Liver (tissue), 3 donors: ENCODE measurements at regions not wholly inside any gene's neighbourhood (a gene's known extent, or its start where the extent isn't known, plus 50 kb on each side); places are given as distances from the start of the nearest gene placed in this dataset.

Experiments
- EGR1 ChIP-seq, 2 donors: IDR thresholded peaks; 2 replicates each; pipeline ENCODE4 v1.6.1; 2016 to 2018; ENCODE audit warnings: antibody characterized with exemption in 2 of 2, low read depth in 2 of 2
- JUND ChIP-seq, 2 donors: IDR thresholded peaks; 2 replicates each; pipeline ENCODE4 v1.6.1; 2016; ENCODE audit warnings: antibody characterized with exemption in 2 of 2
- NR2F2 ChIP-seq: IDR thresholded peaks from 2 replicates; pipeline ENCODE4 v1.6.1; 2016; ENCODE audit warnings: antibody characterized with exemption
- RAD21 ChIP-seq, 2 donors: IDR thresholded peaks; 2 replicates each; pipeline ENCODE4 v1.6.1; 2016; ENCODE audit warnings: antibody characterized with exemption in 2 of 2, mild to moderate bottlenecking in 2 of 2
- RXRA ChIP-seq, 2 donors: IDR thresholded peaks; 2 replicates each; pipeline ENCODE4 v1.6.1; 2017 to 2018; ENCODE audit warnings: antibody characterized with exemption in 2 of 2, mild to moderate bottlenecking in 1 of 2
- SP1 ChIP-seq: IDR thresholded peaks from 2 replicates; pipeline ENCODE4 v1.6.1; 2018; ENCODE audit warnings: antibody characterized with exemption, mild to moderate bottlenecking
- TAF1 ChIP-seq: conservative IDR thresholded peaks from 2 replicates; pipeline ENCODE4 v1.6.1; 2016; ENCODE audit warnings: antibody characterized with exemption, mild to moderate bottlenecking
- YY1 ChIP-seq: IDR thresholded peaks from 2 replicates; pipeline ENCODE4 v1.6.1; 2016; ENCODE audit warnings: antibody characterized with exemption, mild to moderate bottlenecking
- TF ChIP-seq, protein P1 (sequence below): fragments of 150-350 bp; IDR thresholded peaks from 2 replicates; pipeline ENCODE4 v1.5.1; 2017; ENCODE audit warnings: improper control_type of control experiment, low read depth, low read length; ENCODE audit not compliant: missing input control
- TF ChIP-seq, protein P2 (sequence below): IDR thresholded peaks from 2 replicates; pipeline ENCODE4 v1.6.1; 2016; ENCODE audit warnings: antibody characterized with exemption
- TF ChIP-seq, protein P3 (sequence below): IDR thresholded peaks from 2 replicates; pipeline ENCODE4 v1.6.1; 2016; ENCODE audit warnings: antibody characterized with exemption
- TF ChIP-seq, protein P4 (sequence below): IDR thresholded peaks from 2 replicates; pipeline ENCODE4 v1.6.1; 2016; ENCODE audit warnings: antibody characterized with exemption
- donor health status: healthy.
- donor health status: healthy.

DNA sequence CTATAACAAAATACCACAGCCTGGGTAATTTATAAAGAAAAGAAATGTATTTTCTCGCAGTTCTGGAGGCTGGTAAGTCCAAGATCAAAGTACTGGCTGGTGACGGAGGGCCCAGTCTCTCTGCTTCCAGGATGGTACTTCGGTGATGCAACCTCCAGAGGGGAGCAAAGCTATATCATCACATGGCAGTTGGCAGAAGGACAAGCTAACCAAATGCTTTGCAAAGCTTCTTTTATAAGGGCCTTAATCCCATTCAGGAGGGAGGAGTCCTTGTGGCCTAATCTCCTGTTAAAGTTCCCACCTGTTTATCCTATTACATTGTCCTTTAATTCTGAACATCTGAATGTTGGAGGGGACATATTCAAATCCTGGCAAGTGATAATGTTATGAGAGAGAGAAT is 134.1 kb upstream of the SP4 start:
- TF ChIP-seq, protein P1, sequence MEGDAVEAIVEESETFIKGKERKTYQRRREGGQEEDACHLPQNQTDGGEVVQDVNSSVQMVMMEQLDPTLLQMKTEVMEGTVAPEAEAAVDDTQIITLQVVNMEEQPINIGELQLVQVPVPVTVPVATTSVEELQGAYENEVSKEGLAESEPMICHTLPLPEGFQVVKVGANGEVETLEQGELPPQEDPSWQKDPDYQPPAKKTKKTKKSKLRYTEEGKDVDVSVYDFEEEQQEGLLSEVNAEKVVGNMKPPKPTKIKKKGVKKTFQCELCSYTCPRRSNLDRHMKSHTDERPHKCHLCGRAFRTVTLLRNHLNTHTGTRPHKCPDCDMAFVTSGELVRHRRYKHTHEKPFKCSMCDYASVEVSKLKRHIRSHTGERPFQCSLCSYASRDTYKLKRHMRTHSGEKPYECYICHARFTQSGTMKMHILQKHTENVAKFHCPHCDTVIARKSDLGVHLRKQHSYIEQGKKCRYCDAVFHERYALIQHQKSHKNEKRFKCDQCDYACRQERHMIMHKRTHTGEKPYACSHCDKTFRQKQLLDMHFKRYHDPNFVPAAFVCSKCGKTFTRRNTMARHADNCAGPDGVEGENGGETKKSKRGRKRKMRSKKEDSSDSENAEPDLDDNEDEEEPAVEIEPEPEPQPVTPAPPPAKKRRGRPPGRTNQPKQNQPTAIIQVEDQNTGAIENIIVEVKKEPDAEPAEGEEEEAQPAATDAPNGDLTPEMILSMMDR = no peak
- TF ChIP-seq EGR1 (IDR thresholded peaks at IDR 0.05; ENCODE audit: low read depth in 2 of 2) (no peak), TAF1 (no peak), RXRA (IDR thresholded peaks at IDR 0.05) (no peak), JUND (IDR thresholded peaks at IDR 0.05) (no peak), SP1 (no peak), NR2F2 (no peak), YY1 (no peak), RAD21 (IDR thresholded peaks at IDR 0.05) (no peak)
- TF ChIP-seq, protein P2, sequence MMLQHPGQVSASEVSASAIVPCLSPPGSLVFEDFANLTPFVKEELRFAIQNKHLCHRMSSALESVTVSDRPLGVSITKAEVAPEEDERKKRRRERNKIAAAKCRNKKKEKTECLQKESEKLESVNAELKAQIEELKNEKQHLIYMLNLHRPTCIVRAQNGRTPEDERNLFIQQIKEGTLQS = no peak
- TF ChIP-seq, protein P3, sequence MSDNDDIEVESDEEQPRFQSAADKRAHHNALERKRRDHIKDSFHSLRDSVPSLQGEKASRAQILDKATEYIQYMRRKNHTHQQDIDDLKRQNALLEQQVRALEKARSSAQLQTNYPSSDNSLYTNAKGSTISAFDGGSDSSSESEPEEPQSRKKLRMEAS = no peak
- TF ChIP-seq, protein P4, sequence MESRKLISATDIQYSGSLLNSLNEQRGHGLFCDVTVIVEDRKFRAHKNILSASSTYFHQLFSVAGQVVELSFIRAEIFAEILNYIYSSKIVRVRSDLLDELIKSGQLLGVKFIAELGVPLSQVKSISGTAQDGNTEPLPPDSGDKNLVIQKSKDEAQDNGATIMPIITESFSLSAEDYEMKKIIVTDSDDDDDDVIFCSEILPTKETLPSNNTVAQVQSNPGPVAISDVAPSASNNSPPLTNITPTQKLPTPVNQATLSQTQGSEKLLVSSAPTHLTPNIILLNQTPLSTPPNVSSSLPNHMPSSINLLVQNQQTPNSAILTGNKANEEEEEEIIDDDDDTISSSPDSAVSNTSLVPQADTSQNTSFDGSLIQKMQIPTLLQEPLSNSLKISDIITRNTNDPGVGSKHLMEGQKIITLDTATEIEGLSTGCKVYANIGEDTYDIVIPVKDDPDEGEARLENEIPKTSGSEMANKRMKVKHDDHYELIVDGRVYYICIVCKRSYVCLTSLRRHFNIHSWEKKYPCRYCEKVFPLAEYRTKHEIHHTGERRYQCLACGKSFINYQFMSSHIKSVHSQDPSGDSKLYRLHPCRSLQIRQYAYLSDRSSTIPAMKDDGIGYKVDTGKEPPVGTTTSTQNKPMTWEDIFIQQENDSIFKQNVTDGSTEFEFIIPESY = no peak
